AG04450 (cell line): ENCODE measurements at regions not wholly inside any gene's neighbourhood (a gene's known extent, or its start where the extent isn't known, plus 50 kb on each side); places are given as distances from the start of the nearest gene placed in this dataset.

Experiments
- CTCF ChIA-PET: fragments of 300-600, 350-600 bp; formaldehyde crosslinking; extraction: SDS; loops from one replicate; lab custom pipeline; 2022; ENCODE audit warnings: antibody characterized with exemption, inconsistent platforms; lab: Charles Lee
- POLR2A ChIA-PET: fragments of 350-600 bp; formaldehyde crosslinking; extraction: SDS; loops from one replicate; lab custom pipeline; 2021; ENCODE audit warnings: antibody characterized with exemption, inconsistent platforms; lab: Yijun Ruan, JAX
- DNase-seq: peaks from one replicate; pipeline ENCODE4 v3.0.0-alpha.2; 2011; ENCODE audit warnings: low read depth, low spot score
- H3K27ac ChIP-seq: one replicate; pipeline ENCODE4 v1.5.1; 2012; ENCODE audit warnings: low read depth, low read length, control low read depth
- H3K27me3 ChIP-seq: one replicate; pipeline ENCODE4 v1.6.0; 2012; ENCODE audit warnings: low read length; ENCODE audit not compliant: control insufficient read depth, insufficient read depth
- H3K4me3 ChIP-seq: 2 replicates; pipeline ENCODE4 v1.5.1; 2011; ENCODE audit warnings: mild to moderate bottlenecking, low read depth, low read length, control low read depth
- H3K9me3 ChIP-seq: 2 replicates; pipeline ENCODE4 v1.5.1; 2012; ENCODE audit warnings: low read length; ENCODE audit not compliant: control insufficient read depth, insufficient read depth
- CTCF ChIP-seq: IDR thresholded peaks from 2 replicates; pipeline ENCODE4 v1.5.1; 2011; ENCODE audit warnings: low read depth, low read length, control low read depth, inconsistent platforms

GRCh38 chr11:101188801-101189200 is 59.2 kb upstream of the PGR start:
- no peak for TF ChIP-seq CTCF
- H3K4me3 ChIP-seq, result no peak overlapping the region
- ChIA-PET CTCF (no interaction called here), POLR2A (no interaction called here)
- H3K9me3 ChIP-seq, result no peaks in the 10 kb centered on the region
- no peak overlapping the region for H3K27ac ChIP-seq
- DNase-seq, result no peak
- H3K27me3 ChIP-seq, result no peaks in the 10 kb centered on the region

- DNase-seq, result no peak
- Histone ChIP-seq H3K27me3 (no peaks in the 10 kb centered on the region), H3K4me3 (no peak overlapping the region), H3K27ac (no peak overlapping the region), H3K9me3 (no peaks in the 10 kb centered on the region)
- no peak for TF ChIP-seq CTCF
- ChIA-PET CTCF (no interaction called here), POLR2A (no interaction called here)
Measured at GRCh38 chr11:101188173-101188572, 58.6 kb upstream of the PGR start.

GRCh38 chr11:101187748-101188147 is 58.1 kb upstream of the PGR start:
- H3K9me3 ChIP-seq, result no peaks in the 10 kb centered on the region
- H3K27ac ChIP-seq, result no peak overlapping the region
- H3K27me3 ChIP-seq, result no peaks in the 10 kb centered on the region
- DNase-seq, result no peak
- ChIA-PET CTCF (no interaction called here), POLR2A (no interaction called here)
- no peak overlapping the region for H3K4me3 ChIP-seq
- no peak for TF ChIP-seq CTCF

- Histone ChIP-seq H3K9me3 (no peaks in the 10 kb centered on the region), H3K27me3 (no peaks in the 10 kb centered on the region), H3K4me3 (no peak overlapping the region), H3K27ac (no peak overlapping the region)
- CTCF ChIA-PET, result no interaction called here
- TF ChIP-seq CTCF, result no peak
- POLR2A ChIA-PET, result no interaction called here
- no peak for DNase-seq
Measured at GRCh38 chr11:101185985-101186384, 56.4 kb upstream of the PGR start.

- H3K27ac ChIP-seq, result no peak overlapping the region
- DNase-seq, result no peak
- ChIA-PET CTCF (no interaction called here), POLR2A (no interaction called here)
- H3K4me3 ChIP-seq, result no peak overlapping the region
- no peaks in the 10 kb centered on the region for H3K9me3 ChIP-seq
- no peak for TF ChIP-seq CTCF
- no peaks in the 10 kb centered on the region for H3K27me3 ChIP-seq
Measured at GRCh38 chr11:101182467-101182866, 52.9 kb upstream of the PGR start.
